ENCODE measurements at regions not wholly inside any gene's neighbourhood (a gene's known extent, or its start where the extent isn't known, plus 50 kb on each side); places are given as distances from the start of the nearest gene placed in this dataset.
A peak's percentile ranks its signal among the peaks of the same experiment; 100 is the strongest.

DNA sequence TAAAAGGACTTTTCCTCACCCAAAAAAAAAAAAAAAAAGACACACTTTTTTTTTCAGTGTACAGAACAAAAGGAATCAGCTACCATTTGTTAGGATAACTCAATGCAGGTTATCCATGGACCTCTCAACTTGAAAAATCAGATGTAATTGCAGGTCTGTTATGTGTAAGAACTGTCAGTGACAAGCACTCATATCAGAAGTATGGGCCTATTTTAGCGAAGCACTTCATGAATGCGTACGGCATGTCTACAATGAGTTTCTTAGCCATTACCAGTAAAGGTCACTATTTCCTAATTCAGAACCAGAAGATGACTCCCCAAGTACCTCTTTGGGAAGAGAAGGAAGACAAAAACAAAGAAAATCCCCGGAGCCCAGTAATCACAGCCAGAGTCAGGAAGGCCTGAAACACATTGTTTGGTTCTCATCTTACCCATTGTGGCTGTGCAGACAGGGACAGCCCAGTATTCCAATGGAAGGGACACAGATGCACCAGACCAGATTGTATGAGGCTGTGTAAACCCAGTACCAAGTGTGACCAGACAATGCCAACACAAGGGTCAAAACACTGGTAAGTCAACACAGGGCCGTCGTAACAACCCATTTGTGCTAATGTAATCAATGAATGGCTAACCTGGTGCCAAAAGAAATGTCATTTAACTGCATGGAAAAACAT lies 188.0 kb downstream of the PMP22 start:
- no peak overlapping the region for H3K4me3 Mint-ChIP-seq
- DNase-seq (ENCODE audit: low spot score) (no peak), ATAC-seq (no peak)
- no peak for TF ChIP-seq CREB1 (CRISPR knock-in tag; IDR thresholded peaks at IDR 0.05)
- CTCF ChIA-PET = no interaction called here
- no peaks in the 10 kb centered on the region; the same call in 1 of the 2 replicates for H3K9me3 Mint-ChIP-seq
- no peak overlapping the region for H3K27ac Mint-ChIP-seq
- H3K4me1 Mint-ChIP-seq = peaks cover 26% of the 10 kb centered on the region
- no peaks in the 10 kb centered on the region for H3K27me3 Mint-ChIP-seq (ENCODE audit: low read depth)
- POLR2A ChIA-PET = interaction anchor here (0.6 to 0.7 kb wide), 3 partner anchors 16 to 516 kb away, joined by 3 read pairs; no protein-coding TSS in a partner anchor
- no peaks in the 10 kb centered on the region for H3K36me3 Mint-ChIP-seq

DNA sequence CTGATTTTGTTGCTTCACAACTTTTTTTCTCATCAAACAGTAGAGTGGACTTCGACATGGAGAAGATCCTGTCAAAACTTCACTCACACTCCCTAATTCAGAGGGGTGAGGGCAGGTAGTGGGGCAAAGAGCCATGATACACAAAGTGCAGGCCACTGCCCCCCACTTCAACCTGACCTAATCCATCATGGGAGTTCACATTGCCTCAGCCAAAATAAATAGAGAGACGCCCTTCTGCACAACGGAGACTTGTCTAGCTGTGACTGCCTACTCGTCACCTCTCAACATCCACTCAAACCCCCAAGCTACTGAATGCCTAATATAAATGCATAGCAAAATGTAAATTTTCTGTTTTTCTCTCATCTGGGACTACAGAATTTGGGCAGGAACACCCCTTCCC lies 213.2 kb downstream of the PMP22 start:
- CTCF ChIA-PET = no interaction called here
- TF ChIP-seq NR1H2 (CRISPR knock-in tag; IDR thresholded peaks at IDR 0.05) = no peak
- no peak for TF ChIP-seq FOXK1 (CRISPR knock-in tag; IDR thresholded peaks at IDR 0.05)
- TF ChIP-seq, protein P1, sequence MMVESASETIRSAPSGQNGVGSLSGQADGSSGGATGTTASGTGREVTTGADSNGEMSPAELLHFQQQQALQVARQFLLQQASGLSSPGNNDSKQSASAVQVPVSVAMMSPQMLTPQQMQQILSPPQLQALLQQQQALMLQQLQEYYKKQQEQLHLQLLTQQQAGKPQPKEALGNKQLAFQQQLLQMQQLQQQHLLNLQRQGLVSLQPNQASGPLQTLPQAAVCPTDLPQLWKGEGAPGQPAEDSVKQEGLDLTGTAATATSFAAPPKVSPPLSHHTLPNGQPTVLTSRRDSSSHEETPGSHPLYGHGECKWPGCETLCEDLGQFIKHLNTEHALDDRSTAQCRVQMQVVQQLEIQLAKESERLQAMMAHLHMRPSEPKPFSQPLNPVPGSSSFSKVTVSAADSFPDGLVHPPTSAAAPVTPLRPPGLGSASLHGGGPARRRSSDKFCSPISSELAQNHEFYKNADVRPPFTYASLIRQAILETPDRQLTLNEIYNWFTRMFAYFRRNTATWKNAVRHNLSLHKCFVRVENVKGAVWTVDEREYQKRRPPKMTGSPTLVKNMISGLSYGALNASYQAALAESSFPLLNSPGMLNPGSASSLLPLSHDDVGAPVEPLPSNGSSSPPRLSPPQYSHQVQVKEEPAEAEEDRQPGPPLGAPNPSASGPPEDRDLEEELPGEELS (CRISPR knock-in tag; IDR thresholded peaks at IDR 0.05) = no peak
- TF ChIP-seq SP1 (CRISPR knock-in tag; conservative IDR thresholded peaks at IDR 0.05) = no peak
- TF ChIP-seq ZNF671 (CRISPR knock-in tag; IDR thresholded peaks at IDR 0.05) = no peak
- H3K36me3 Mint-ChIP-seq = peaks cover 13% of the 10 kb centered on the region
- H3K4me1 Mint-ChIP-seq = peaks cover 37% of the 10 kb centered on the region
- POLR2A ChIA-PET = no interaction called here
- DNase-seq (ENCODE audit: low spot score) = no peak
- no peak for ATAC-seq
- H3K4me3 Mint-ChIP-seq = no peak overlapping the region
- no peak overlapping the region for H3K27ac Mint-ChIP-seq
- H3K27me3 Mint-ChIP-seq (ENCODE audit: low read depth) = no peaks in the 10 kb centered on the region
- H3K9me3 Mint-ChIP-seq = peaks cover 21% of the 10 kb centered on the region

GRCh38 chr17:15049795-15050160 lies 215.3 kb downstream of the PMP22 start:
- peaks cover 4% of the 10 kb centered on the region for H3K36me3 Mint-ChIP-seq
- TF ChIP-seq, protein P2, sequence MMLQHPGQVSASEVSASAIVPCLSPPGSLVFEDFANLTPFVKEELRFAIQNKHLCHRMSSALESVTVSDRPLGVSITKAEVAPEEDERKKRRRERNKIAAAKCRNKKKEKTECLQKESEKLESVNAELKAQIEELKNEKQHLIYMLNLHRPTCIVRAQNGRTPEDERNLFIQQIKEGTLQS (CRISPR knock-in tag; conservative IDR thresholded peaks at IDR 0.05) = no peak
- no peak for TF ChIP-seq ZNF317 (CRISPR knock-in tag; IDR thresholded peaks at IDR 0.05; ENCODE audit: borderline replicate concordance, low read depth)
- TF ChIP-seq JUN (CRISPR knock-in tag; IDR thresholded peaks at IDR 0.05) = no peak
- TF ChIP-seq MXD4 (CRISPR knock-in tag; IDR thresholded peaks at IDR 0.05; ENCODE audit: borderline replicate concordance) = no peak
- TF ChIP-seq ZNF396 (CRISPR knock-in tag; IDR thresholded peaks at IDR 0.05; ENCODE audit: borderline replicate concordance) = no peak
- TF ChIP-seq MLX (CRISPR knock-in tag; IDR thresholded peaks at IDR 0.05) = no peak
- TF ChIP-seq, protein P3, sequence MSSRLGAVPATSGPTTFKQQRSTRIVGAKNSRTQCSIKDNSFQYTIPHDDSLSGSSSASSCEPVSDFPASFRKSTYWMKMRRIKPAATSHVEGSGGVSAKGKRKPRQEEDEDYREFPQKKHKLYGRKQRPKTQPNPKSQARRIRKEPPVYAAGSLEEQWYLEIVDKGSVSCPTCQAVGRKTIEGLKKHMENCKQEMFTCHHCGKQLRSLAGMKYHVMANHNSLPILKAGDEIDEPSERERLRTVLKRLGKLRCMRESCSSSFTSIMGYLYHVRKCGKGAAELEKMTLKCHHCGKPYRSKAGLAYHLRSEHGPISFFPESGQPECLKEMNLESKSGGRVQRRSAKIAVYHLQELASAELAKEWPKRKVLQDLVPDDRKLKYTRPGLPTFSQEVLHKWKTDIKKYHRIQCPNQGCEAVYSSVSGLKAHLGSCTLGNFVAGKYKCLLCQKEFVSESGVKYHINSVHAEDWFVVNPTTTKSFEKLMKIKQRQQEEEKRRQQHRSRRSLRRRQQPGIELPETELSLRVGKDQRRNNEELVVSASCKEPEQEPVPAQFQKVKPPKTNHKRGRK (CRISPR knock-in tag; IDR thresholded peaks at IDR 0.05; ENCODE audit: borderline replicate concordance) = no peak
- no peak for TF ChIP-seq E2F1 (CRISPR knock-in tag; IDR thresholded peaks at IDR 0.05)
- TF ChIP-seq, protein P4, sequence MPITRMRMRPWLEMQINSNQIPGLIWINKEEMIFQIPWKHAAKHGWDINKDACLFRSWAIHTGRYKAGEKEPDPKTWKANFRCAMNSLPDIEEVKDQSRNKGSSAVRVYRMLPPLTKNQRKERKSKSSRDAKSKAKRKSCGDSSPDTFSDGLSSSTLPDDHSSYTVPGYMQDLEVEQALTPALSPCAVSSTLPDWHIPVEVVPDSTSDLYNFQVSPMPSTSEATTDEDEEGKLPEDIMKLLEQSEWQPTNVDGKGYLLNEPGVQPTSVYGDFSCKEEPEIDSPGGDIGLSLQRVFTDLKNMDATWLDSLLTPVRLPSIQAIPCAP (CRISPR knock-in tag; IDR thresholded peaks at IDR 0.05) = no peak
- ChIA-PET CTCF (interaction anchor here (1.6 to 3.3 kb wide), 4 partner anchors 13 to 164 kb away, joined by 4 to 31 read pairs (median 18); no protein-coding TSS in a partner anchor), POLR2A (no interaction called here)
- DNase-seq (ENCODE audit: low spot score) = no peak
- no peak for ATAC-seq
- H3K9me3 Mint-ChIP-seq = peaks cover 7% of the 10 kb centered on the region
- no peaks in the 10 kb centered on the region for H3K27me3 Mint-ChIP-seq (ENCODE audit: low read depth)
- H3K4me3 Mint-ChIP-seq = no peak overlapping the region
- peaks cover 37% of the 10 kb centered on the region for H3K4me1 Mint-ChIP-seq
- H3K27ac Mint-ChIP-seq = peak overlapping the region; percentile 79; the same call in 1 of the 2 replicates

All from WTC11 (cell line).